Hematopoietic multipotent progenitor cell (in vitro differentiated cells): ENCODE measurements at regions not wholly inside any gene's neighbourhood (a gene's known extent, or its start where the extent isn't known, plus 50 kb on each side); places are given as distances from the start of the nearest gene placed in this dataset.
"Not testable (repeated sequence)": the region's sequence is repeated elsewhere in the genome, so short reads cannot be mapped to it uniquely, and the experiment has no call there.

Source experiments
- DNase-seq, 3 donors: peaks; one replicate each; pipeline ENCODE4 v3.0.0-alpha.2; 2011 to 2015; ENCODE audit warnings: low read depth in 2 of 3, low spot score in 2 of 3

DNA sequence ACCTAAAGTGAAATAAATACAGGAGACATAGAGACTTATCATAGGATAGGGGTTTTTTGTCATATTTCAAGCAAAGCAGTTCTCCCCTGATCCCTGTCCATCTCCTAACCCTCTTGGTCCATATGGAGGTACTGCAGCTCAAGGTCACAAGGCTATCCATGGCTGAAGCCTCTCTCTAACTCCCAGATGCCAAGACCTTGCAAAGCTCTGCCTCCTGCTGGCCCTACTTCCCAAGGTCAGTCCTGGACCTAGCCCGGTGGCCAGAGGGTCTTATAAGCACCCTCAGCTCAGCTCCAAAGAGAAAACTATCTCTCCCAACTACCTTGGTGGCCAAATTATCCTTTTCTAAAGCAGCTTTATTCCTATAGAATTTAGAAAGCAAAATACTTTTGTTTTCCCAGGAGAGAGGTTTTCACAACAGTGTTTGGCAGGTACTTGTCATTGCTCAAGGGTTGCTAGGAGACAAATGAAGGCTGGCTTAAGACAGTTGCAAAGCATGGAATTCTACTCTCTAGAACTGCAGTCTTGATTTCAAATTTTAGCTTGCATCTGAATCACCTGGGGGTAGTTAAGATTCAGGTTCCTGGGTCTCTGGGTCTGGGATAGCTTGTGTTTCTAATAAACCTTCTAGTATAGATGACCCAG is 121.5 kb downstream of the XCL2 start:
- no peak for DNase-seq

DNA sequence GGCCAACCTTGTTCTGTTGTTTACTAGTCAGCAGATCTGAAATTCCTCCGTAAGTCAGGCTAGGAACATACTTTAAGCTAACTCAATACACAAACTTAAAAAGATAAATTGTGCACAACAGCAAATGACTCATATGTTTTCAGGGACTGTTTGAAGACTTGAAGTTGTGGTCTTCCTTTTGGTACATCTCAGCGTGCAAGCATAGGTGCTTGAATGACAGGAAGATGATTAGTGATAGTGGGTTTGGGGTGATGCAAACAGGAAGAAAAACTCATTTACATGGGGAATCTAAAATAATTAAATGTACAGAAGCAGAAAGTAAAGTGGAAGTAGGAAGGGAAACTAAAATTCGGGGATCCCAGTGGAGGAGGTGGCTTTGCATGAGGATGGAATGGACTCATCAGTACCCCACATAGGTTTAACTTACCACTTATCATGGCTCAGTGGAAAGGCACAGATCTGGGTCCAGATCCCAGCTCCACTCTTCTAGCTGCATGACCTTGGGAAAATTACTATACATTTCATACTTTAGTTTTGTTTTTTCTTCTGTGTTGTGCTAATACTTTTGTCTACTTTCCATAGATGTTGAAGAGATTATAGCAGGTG is 122.3 kb downstream of the XCL2 start:
- DNase-seq: no peak

DNA sequence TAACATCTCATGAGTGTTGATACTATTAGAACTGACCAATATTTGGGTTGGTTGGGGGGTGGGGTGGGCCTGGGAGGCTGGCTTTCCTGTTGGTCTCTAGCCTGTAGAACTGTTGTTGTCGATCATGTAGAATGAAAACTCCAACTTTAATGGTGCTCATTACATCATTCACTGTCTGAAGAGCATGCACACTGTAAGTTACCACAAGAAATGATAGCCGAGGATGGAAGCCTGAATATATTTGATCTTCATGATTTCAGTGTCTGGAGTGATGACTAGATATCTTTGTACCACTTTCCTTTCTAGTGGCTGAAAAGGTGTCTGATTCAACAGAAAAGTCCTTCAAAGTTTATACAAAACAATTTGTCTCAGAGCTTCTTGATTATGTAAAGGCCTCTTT is 123.6 kb downstream of the XCL2 start:
- no peak for DNase-seq

DNA sequence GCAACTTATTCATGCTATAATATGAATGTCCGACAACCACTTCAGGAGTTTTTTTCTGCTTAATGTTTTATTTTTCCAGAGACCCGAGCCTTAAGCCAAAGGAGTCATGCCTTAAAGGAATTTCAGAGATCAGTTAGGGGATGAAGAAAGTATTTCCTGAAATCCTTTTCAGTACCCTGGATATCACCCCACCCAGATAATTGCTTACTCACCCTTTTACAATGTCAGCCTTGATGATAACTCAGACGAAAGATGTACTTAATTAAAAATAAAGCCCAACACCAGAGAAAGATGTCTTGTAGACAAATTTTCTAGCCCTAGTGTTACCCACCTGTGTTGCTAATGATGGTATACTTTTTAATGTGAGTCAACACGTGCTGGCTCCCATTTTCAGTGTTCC is 124.1 kb downstream of the XCL2 start:
- DNase-seq: no peak

DNA sequence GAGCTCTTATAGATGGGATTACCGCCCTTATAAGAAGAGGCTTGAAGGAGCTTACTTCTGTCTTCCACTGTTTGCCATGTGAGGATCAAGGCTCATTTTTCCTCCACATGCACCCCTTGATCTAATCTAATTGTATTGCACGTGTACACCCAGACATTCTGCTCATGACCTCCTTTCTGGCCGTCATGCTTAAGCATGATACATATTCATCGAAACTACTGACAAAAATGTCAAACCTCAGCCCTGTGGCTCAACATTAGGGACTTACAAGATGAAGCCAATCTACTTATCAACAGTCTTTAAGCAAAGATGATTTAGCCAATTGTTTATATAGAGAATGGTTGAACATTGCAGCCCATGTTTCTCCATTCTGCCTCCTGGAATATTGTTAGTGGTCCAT is 127.6 kb downstream of the XCL2 start:
- no peak for DNase-seq

DNA sequence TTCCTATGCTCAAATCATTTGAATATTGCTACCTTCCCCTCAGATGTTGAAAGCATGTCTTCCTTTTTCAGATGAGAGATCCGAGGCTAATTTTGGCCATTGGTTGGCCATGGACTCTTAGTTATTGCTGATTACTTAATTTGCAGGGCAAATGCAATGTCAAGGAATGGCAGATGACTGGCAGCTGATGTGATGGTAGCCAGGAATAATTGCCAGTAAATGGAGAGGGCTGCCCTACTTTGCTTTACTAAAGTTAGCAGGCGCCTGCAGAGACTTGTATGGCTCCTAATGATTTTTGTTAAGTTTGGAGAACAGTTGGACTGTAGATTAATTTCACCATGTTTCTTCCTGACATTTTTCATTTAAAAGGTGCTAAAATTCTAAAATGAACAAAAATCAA is 128.9 kb downstream of the XCL2 start:
- no peak for DNase-seq

DNA sequence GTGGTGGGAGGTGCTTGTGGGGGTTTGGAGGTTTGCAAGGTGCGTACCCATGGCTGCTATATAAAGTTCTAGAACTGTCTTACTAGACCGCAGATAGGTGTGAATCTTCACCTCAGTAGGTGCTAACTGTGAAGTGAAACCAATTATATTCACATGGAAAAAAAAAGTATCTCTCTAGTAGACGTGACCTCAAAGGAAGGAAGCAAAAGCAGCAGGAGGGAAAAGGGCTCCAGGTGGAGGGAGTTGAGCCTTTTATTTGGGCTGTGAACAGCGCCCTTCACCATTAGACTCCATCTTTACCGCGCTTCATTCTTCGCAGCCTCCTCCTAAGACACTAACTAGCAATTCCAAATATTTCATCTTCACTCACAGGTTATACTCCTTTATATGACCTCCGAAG is 129.8 kb downstream of the TBX19 start:
- DNase-seq: no peak

DNA sequence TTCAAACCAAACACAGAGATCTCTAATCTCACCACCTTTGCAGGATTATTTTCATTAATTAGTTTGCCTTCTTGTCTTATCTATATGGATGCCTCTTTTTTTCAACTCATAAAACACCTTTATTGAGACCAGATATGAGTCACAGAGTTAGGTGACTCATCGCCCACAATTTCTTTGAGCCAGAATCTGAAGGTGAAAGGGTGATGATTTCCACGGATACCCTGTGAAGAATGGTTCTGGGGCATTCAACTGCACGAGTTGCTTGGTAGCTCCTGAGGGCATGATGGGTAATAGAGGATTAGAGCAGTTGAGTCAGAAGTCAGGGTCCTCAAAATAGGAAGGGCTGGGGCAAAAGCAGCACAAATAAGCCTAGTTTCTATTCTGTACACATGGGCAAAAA is 128.2 kb downstream of the TBX19 start:
- no peak for DNase-seq

DNA sequence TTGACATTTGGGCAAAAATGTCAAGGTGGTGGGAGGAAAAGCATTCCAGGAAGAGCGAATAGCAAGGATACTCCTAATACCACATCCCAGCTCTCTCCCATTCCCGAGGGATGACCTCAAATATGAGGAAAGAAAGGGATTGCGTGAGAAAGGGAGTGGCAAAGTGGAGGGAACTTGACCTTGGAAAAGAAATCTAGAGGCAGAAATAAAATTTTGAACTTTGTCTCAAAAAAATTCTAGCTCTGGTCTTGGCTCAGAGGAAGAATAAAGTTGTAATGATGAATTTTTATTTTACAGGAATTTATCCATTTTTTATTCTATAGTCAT is 127.8 kb downstream of the TBX19 start:
- DNase-seq: no peak

DNA sequence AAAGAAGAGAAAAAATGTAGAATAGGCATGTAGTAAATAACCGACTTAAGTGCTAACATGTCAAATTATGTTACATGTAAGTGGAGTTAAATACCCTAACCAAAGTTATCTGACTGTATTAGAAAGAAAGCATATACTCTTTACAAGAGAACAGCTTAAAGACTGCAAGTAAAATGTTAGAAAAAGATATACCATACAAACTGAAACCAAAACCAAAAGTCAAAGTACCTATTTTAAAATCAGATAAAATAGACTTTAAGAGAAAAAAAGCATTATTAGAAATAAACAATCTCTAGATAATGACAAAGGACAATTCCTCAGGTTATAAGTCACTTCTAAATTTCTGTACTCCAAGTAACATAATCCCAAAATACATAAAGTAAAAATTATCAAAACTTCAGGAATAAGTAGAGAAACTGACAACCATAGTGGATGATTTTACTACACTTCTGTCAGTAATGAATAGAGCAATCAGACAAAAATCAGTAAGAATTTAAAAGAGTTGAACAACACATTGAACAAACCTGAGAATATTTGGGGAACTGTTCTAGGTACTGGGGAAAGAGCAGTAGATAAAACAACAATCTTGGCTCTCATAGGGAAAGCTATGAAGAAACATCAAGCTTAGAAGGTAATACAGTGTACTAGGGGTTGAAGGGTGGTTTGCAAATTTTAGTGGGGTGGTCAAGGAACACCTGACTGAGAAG is 127.3 kb downstream of the TBX19 start:
- DNase-seq: no peak

DNA sequence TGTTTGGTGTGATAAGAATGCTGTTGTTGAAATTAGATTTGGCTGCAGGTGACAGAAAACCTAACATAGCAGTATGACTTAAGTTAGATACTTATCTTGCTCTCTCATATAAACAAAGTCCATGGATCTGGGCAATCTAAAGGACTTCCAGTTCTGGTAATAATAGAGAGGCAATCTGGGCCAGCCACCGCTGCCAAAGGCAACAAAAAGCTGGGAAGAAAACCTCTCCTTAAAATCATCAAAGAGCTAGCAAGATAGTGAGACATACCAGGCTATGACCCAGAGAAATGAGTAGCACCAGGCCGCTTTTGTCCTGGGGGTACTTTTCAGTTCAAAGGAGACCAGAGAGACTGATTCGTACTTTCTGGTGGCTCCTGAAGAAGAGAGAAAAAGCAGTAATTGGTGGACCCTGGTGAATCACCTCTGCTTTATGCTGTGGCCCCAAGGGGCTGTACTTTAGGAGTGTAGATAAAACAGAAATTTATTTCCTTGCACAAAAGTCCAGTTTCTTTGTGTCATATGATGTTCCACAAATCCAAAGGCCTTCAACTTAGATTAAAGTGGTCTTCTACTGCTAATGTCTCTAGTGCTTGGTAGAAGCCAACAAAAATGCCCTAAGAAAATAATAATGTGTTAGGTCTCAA is 125.4 kb downstream of the TBX19 start:
- no peak for DNase-seq

DNA sequence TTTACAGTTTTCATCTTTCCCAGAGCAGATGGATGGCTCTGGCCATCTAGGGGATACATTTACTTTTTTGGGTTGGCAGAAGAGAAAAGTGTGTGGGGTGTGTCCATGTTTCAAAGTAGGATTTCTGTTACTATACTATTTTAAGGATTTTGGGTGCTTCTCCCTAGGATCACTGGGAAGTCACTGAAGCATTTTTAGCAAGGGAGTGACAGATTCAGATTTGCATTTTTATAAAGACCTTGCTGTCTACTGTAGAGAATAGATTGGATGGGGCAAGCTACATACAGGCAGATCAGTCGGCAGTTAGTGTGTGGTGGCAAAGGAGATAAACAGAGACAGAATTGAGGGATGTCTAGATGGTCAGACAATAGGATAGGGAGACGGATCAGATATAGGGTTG is 122.5 kb downstream of the TBX19 start:
- DNase-seq: no peak

DNA sequence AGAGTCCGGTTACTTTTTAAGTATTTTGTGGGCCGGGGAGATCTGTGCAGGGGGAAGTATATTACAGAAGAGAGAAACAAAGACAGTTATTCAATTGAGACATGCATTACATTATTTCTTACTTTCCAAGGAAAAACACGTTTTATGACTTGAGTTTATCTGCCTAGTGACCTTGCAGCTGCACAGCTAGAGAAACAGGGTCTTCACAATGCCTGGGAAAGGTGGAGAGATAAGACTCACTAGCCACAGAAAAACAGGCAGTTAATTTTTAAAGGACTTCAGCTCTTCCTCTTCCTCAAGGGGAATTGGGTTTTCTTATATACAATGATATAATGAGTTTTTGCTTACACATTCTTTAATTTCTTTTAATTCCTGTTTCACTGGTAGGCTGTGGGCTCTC is 121.8 kb downstream of the TBX19 start:
- not testable (repeated sequence) for DNase-seq

DNA sequence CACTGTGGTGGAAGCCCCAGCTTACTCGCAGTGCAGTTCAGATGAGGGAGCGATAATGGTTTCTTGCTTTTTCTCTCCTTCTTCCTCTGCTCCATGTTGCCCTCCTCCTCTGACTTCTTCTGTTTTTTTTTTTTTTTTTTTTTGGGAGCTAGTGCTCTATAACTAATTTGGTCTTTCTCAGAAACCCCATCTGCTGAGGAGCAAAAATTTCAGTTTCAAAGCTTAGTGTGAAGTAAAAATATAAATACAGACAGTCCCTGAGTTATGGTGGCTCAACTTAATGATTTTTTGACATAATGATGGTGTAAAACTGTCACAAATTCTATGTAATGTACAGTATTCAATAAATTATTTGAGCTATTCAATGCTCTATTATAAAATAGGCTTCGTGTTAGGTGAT is 120.7 kb downstream of the TBX19 start:
- no peak for DNase-seq

DNA sequence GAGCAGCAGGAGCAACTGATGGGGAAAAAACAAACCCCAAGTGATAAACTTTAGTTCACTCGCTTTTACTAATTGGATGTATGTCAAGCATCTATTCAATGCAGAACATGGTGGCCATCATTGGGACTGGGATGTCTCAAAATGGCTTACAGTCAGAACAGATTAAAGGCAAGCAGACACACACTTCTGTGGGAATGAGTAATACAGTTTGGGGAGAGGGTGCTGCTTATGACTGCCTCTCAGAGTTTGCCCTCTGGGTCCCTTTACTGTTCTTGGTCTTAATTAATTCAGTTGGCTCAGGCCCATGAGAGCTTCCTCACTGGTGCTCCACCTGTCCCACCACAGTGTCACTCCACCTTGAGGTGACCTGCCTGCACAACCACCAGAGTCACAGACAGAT is 119.5 kb downstream of the TBX19 start:
- no peak for DNase-seq

DNA sequence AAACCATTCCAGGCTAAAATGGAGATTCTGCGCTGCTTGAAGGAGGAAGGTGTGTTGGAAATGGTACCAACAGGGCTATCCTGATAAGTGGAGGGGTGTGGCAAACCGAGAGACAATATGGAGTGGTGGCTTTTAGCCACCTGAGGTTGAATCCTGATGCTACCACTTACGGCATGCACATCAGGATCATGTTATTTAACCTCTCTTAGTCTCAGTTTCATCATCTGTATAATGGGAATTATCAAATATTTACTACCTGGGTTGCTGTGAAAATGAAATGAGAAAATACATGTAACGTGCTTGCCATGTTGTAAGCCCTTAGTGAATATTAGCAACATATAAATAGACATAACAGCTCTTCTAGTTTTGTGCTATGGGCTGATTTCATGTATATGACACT is 117.1 kb downstream of the TBX19 start:
- no peak for DNase-seq

DNA sequence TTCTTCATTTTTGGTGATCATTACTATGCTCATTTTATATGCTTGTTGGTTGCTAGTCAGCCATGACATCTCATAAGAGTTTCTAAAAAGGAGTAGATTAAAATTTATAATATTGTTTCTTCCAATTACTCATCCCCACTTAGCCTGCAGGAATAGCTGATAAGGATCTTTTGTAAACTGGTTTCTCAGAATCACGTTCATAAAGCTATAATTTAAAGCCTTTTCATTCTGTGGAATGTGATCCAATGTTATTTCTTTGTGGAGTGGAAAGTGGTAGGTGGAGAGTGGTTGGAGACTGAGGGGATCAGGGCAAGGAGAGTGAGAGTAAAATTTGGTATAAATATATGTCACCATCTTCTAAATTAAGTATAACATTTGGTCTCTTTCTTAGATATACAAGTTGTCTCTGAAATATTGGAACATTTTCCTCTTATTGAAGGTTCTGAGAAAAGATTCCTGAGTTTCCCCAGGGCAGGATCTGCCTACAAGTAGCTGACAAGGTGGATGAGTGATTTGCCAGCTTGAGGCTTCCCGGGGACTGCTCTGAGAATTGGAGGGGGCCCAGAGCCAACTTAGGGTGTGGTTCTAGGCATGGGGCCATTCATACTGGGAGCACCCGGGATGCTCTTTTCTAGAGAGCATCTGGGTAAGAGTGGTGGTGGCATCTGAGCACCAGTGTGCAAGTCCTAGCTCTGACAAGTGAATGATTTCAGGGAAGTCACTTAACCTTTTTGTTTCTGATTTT is 116.4 kb downstream of the TBX19 start:
- DNase-seq: no peak

DNA sequence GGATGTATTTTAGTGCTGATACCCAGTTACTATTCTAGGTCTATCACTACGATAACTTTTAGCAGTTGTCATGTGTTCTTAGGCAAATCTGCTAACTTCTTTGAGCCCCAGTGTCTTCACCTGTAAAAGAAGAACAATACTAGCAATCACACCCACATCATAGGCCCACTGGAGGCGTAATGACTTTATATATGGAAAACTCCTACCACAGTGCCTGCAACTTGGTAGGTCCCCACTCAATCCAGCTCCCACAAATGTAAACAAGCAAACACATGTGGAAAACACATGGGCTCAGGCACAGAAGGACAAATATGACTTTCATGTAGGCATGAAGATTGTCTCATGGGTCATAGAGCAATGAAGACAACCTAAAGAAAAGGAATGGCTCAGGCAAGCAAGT is 115.8 kb downstream of the TBX19 start:
- DNase-seq: no peak

DNA sequence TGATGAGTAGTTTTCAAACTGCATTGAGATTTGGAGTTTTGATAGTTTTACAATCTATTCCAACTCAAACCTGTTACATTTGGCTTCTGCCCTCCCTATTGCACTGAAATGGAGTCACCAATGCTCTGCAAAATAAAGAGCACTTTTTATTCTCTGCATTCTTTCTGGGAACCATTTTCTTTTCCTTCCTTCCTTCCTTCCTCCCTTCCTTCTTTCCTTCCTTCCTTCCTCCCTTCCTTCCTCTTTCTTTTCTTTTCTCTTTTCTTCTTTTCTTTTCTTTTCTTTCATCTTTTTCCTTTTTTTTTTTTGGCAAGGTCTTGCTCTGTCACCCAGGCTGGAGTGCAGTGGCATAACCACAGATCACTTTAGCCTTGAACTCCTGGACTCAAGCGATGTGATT is 114.2 kb downstream of the TBX19 start:
- DNase-seq: no peak

DNA sequence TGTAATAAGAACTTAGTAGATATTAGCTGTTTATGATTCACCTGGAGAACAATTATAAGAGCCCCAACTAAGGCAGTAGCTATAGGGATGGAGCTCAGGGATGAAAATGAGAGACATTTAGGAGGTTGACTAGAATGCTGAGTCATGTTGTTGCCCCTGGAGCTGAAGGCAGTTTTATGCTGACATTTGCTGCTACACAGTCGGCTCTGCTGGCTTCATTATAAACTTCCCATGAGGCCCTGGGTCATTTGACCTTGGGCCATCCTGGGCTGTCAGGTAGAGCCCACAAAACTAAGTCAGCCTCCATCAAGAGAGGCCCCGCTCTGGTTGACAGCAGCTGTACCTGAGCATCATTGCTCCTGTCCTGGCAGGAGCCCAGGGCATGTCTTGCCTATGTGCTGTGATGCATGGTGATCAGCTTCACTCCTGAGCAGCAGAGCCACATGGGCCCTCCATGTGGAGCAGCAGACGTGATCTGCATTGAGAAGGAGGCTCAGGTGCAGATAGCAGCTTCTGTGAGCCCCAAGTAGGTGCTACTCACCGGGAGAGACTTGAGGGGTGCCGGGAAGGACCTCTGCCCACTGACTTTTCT is 112.4 kb downstream of the TBX19 start:
- DNase-seq: peak in 1 of 3 donors; percentile 22
